ENCODE measurements at regions not wholly inside any gene's neighbourhood (a gene's known extent, or its start where the extent isn't known, plus 50 kb on each side); places are given as distances from the start of the nearest gene placed in this dataset.

DNA sequence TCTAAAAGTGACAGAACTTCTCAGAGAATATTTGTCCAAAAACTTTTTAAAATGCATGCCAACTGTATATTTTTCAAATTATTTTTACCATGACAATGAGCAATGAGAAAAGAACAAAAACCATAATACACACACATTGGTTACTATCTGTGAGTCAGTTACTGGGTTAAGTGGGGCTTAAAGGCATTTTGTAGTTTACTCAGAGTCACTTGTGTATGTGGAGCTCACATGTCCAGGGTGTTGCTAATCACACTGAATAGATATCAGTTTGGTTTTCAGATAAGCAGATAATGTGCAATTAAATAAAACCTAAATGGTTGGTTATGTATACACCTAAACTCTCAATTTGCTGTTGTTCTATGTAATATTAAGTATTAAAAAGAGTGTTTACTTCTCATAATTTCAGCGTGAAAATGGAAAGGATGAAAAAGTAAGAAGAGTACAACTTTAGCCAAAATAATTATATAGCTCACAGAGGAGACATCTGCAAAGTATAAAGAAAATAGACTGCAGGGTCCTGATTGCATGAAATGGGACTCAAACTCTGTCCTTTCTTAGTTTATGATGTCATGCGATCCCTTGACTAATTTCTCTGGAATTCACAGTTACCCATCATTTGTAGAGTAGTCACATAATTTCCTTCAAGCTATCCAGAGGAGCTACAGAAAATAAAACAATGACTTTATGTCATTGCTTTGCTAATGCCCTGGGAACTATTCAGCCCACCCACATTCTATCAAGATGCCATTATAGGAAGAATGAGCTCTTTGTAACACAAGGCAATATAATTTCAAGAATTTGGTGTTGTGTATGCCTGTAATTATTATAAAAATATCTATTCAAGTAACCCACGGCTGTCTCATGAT is 388.0 kb upstream of the ZNF608 start:
- TF ChIP-seq CTCF (IDR thresholded peaks at IDR 0.05; ENCODE audit: low read depth, low read length, missing input control) (no peak), ZBTB33 (IDR thresholded peaks at IDR 0.05) (no peak), RAD21 (IDR thresholded peaks at IDR 0.05) (no peak), MAX (IDR thresholded peaks at IDR 0.05) (no peak), JUND (IDR thresholded peaks at IDR 0.05) (no peak), SP1 (IDR thresholded peaks at IDR 0.05) (no peak), ATF3 (IDR thresholded peaks at IDR 0.05) (no peak), TAF1 (conservative IDR thresholded peaks at IDR 0.05) (no peak), RXRA (IDR thresholded peaks at IDR 0.05) (no peak), GABPA (IDR thresholded peaks at IDR 0.05 in 1 of 2, conservative IDR thresholded peaks at IDR 0.05 in 1 of 2) (no peak), YY1 (IDR thresholded peaks at IDR 0.05) (no peak), HNF4G (IDR thresholded peaks at IDR 0.05) (no peak)
- TF ChIP-seq, protein P1, sequence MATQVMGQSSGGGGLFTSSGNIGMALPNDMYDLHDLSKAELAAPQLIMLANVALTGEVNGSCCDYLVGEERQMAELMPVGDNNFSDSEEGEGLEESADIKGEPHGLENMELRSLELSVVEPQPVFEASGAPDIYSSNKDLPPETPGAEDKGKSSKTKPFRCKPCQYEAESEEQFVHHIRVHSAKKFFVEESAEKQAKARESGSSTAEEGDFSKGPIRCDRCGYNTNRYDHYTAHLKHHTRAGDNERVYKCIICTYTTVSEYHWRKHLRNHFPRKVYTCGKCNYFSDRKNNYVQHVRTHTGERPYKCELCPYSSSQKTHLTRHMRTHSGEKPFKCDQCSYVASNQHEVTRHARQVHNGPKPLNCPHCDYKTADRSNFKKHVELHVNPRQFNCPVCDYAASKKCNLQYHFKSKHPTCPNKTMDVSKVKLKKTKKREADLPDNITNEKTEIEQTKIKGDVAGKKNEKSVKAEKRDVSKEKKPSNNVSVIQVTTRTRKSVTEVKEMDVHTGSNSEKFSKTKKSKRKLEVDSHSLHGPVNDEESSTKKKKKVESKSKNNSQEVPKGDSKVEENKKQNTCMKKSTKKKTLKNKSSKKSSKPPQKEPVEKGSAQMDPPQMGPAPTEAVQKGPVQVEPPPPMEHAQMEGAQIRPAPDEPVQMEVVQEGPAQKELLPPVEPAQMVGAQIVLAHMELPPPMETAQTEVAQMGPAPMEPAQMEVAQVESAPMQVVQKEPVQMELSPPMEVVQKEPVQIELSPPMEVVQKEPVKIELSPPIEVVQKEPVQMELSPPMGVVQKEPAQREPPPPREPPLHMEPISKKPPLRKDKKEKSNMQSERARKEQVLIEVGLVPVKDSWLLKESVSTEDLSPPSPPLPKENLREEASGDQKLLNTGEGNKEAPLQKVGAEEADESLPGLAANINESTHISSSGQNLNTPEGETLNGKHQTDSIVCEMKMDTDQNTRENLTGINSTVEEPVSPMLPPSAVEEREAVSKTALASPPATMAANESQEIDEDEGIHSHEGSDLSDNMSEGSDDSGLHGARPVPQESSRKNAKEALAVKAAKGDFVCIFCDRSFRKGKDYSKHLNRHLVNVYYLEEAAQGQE (IDR thresholded peaks at IDR 0.05): no peak

Measured in liver (tissue), 3 donors.